ENCODE measurements at regions not wholly inside any gene's neighbourhood (a gene's known extent, or its start where the extent isn't known, plus 50 kb on each side); places are given as distances from the start of the nearest gene placed in this dataset.

DNA sequence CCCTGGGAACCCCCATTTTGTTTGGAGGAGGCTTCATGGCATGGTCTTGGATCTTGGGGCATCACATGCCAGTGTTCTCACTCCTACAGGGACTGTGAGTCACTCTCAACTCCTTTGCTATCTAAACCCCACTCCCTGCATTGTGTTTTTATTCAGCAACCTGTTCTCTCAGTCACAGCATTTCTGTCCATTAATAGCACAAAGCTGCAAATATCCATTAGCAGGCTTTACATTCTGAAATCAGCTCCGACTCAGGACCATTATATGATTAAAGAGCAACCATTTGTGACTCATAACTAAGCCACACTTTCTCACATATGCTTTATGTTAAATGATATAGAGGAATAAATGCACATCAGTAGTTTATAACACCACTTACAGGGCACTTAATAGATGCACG, 462.1 kb upstream of the BRINP1 start:
- Histone ChIP-seq H3K4me3 (ENCODE audit: low read depth, low read length) (no peak overlapping the region), H3K4me1 (no peaks in the 10 kb centered on the region), H3K27me3 (ENCODE audit: control insufficient read depth, insufficient read depth, low read length) (no peaks in the 10 kb centered on the region), H2AFZ (no peak overlapping the region), H3K27ac (no peak overlapping the region), H3K4me2 (ENCODE audit: low read length) (no peak overlapping the region), H3K9me3 (ENCODE audit: control insufficient read depth, low read length) (no peaks in the 10 kb centered on the region), H3K9ac (no peak overlapping the region), H3K79me2 (no peaks in the 10 kb centered on the region), H3K36me3 (ENCODE audit: control insufficient read depth, insufficient read depth, low read length) (no peaks in the 10 kb centered on the region)
- TF ChIP-seq, protein P1, sequence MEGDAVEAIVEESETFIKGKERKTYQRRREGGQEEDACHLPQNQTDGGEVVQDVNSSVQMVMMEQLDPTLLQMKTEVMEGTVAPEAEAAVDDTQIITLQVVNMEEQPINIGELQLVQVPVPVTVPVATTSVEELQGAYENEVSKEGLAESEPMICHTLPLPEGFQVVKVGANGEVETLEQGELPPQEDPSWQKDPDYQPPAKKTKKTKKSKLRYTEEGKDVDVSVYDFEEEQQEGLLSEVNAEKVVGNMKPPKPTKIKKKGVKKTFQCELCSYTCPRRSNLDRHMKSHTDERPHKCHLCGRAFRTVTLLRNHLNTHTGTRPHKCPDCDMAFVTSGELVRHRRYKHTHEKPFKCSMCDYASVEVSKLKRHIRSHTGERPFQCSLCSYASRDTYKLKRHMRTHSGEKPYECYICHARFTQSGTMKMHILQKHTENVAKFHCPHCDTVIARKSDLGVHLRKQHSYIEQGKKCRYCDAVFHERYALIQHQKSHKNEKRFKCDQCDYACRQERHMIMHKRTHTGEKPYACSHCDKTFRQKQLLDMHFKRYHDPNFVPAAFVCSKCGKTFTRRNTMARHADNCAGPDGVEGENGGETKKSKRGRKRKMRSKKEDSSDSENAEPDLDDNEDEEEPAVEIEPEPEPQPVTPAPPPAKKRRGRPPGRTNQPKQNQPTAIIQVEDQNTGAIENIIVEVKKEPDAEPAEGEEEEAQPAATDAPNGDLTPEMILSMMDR (IDR thresholded peaks at IDR 0.05) = no peak

DNA sequence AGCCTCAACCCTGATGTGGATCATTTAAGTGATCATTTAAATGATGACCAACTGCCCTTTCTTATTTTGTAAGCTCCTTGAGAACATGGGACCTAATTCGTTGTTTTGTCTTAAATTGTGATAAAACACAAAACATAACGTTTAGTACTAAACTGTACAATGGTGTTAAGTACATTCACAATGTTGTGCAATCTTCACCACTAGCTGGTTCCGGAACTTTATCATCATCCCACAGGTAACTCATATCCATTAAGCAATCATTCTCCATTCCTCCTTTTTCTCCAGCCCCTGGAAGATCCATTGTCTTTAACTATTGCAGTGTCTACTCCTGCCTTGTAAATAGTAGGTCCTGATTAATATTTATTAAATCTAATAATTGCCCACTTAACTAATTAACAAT, 460.5 kb upstream of the BRINP1 start:
- Histone ChIP-seq H3K4me1 (no peaks in the 10 kb centered on the region), H3K9me3 (ENCODE audit: control insufficient read depth, low read length) (no peaks in the 10 kb centered on the region), H3K4me2 (ENCODE audit: low read length) (no peak overlapping the region), H3K9ac (no peak overlapping the region), H3K79me2 (no peaks in the 10 kb centered on the region), H3K36me3 (ENCODE audit: control insufficient read depth, insufficient read depth, low read length) (no peaks in the 10 kb centered on the region), H2AFZ (no peak overlapping the region), H3K4me3 (ENCODE audit: low read depth, low read length) (no peak overlapping the region), H3K27me3 (ENCODE audit: control insufficient read depth, insufficient read depth, low read length) (no peaks in the 10 kb centered on the region), H3K27ac (no peak overlapping the region)
- TF ChIP-seq, protein P1 (IDR thresholded peaks at IDR 0.05) = no peak

DNA sequence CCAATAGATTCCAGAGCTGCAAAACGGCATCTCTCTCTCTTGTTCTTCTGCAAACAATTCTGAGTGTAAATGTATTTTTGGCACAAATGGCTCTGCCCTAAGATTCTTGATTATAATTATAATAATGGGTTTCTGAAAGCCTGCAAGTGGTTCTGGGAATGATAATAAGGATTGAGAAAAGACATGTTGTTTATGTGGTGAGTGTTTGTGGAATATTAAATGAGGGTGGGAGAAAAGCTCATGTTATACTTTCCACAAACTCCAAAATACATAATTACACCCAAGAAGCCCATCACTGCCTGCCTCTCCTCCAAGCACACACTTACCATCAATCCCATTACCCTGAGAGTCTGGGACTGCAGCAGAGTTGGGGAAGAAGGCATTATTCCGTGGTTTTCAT, 460.0 kb upstream of the BRINP1 start:
- no peaks in the 10 kb centered on the region for H3K9me3 ChIP-seq (ENCODE audit: control insufficient read depth, low read length)

DNA sequence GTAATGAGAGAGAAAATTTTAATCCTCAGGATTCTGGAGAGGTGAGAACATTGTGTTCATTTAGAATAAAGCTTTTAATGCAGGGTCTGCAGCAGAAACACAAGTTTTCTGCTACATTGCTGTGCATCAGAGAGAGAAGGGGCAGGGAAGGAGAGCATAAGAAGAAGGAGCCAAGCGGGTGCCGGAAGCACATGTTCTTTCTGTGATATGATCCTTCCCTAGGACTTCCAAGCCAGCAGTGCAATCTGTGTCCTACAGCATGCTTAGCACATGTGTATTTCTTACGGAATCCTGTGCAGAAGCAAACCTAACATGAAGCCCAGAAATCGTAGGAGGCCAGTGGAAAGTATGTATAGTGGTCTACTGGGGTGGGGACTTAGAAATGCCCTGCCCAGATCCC, 458.3 kb upstream of the BRINP1 start:
- H3K9me3 ChIP-seq (ENCODE audit: control insufficient read depth, low read length) = no peaks in the 10 kb centered on the region
- H3K4me2 ChIP-seq (ENCODE audit: low read length) = no peak overlapping the region
- TF ChIP-seq, protein P1 (IDR thresholded peaks at IDR 0.05) = no peak
- no peak overlapping the region for H2AFZ ChIP-seq
- H3K4me3 ChIP-seq (ENCODE audit: low read depth, low read length) = no peak overlapping the region
- no peaks in the 10 kb centered on the region for H3K27me3 ChIP-seq (ENCODE audit: control insufficient read depth, insufficient read depth, low read length)
- no peak overlapping the region for H3K9ac ChIP-seq
- H3K79me2 ChIP-seq = no peaks in the 10 kb centered on the region
- no peaks in the 10 kb centered on the region for H3K36me3 ChIP-seq (ENCODE audit: control insufficient read depth, insufficient read depth, low read length)
- H3K27ac ChIP-seq = no peak overlapping the region
- no peaks in the 10 kb centered on the region for H3K4me1 ChIP-seq

More for the DNA sequence above, 460.0 kb upstream of the BRINP1 start:
- Histone ChIP-seq H3K4me2 (ENCODE audit: low read length) (no peak overlapping the region), H3K27ac (no peak overlapping the region), H3K4me3 (ENCODE audit: low read depth, low read length) (no peak overlapping the region), H3K27me3 (ENCODE audit: control insufficient read depth, insufficient read depth, low read length) (no peaks in the 10 kb centered on the region), H3K36me3 (ENCODE audit: control insufficient read depth, insufficient read depth, low read length) (no peaks in the 10 kb centered on the region), H3K4me1 (no peaks in the 10 kb centered on the region), H2AFZ (no peak overlapping the region), H3K79me2 (no peaks in the 10 kb centered on the region), H3K9ac (no peak overlapping the region)
- TF ChIP-seq, protein P1 (IDR thresholded peaks at IDR 0.05) = no peak

DNA sequence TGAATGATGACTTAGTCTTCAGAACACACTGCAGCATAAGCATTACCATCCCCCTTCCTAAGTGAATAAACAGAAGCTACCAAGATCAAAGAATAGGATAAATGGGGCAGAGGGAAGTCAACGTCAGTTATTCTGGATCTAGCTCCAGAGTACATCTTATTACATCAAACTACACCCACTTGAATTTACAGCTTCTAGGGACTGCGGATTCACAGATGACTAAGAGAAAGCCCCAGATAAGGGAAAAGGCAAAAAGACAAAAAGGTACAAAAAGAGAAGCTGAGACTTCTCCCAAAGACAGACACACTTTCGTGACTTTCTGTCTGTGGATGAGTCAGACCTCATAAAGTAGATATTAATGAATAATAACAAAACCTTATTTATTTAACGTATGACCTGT, 457.9 kb upstream of the BRINP1 start:
- no peak overlapping the region for H2AFZ ChIP-seq
- TF ChIP-seq, protein P1 (IDR thresholded peaks at IDR 0.05) = no peak

More for the DNA sequence above, 457.9 kb upstream of the BRINP1 start:
- no peaks in the 10 kb centered on the region for H3K9me3 ChIP-seq (ENCODE audit: control insufficient read depth, low read length)
- no peaks in the 10 kb centered on the region for H3K79me2 ChIP-seq
- H3K9ac ChIP-seq = no peak overlapping the region
- no peak overlapping the region for H3K4me2 ChIP-seq (ENCODE audit: low read length)
- H3K4me3 ChIP-seq (ENCODE audit: low read depth, low read length) = no peak overlapping the region
- no peak overlapping the region for H3K27ac ChIP-seq
- no peaks in the 10 kb centered on the region for H3K27me3 ChIP-seq (ENCODE audit: control insufficient read depth, insufficient read depth, low read length)
- no peaks in the 10 kb centered on the region for H3K36me3 ChIP-seq (ENCODE audit: control insufficient read depth, insufficient read depth, low read length)
- H3K4me1 ChIP-seq = no peaks in the 10 kb centered on the region
